Osteocyte (in vitro differentiated cells): ENCODE measurements at regions not wholly inside any gene's neighbourhood (a gene's known extent, or its start where the extent isn't known, plus 50 kb on each side); places are given as distances from the start of the nearest gene placed in this dataset.

Source experiments
- DNase-seq: peaks from one replicate; pipeline ENCODE4 v3.0.0; 2021; ENCODE audit warnings: mixed read lengths; ENCODE audit not compliant: unreplicated experiment; ENCODE audit errors: extremely low spot score
- H3K27ac Mint-ChIP-seq: one replicate; pipeline ENCODE4 v1.8.0; 2021; ENCODE audit warnings: mild to moderate bottlenecking, mixed read lengths; ENCODE audit not compliant: unreplicated experiment
- H3K27me3 Mint-ChIP-seq: one replicate; pipeline ENCODE4 v1.8.0; 2021; ENCODE audit warnings: mixed read lengths; ENCODE audit not compliant: unreplicated experiment
- H3K36me3 Mint-ChIP-seq: one replicate; pipeline ENCODE4 v1.8.0; 2021; ENCODE audit warnings: mixed read lengths; ENCODE audit not compliant: unreplicated experiment
- H3K4me1 Mint-ChIP-seq: one replicate; pipeline ENCODE4 v1.8.0; 2021; ENCODE audit warnings: mixed read lengths; ENCODE audit not compliant: unreplicated experiment
- H3K4me3 Mint-ChIP-seq: one replicate; pipeline ENCODE4 v1.8.0; 2021; ENCODE audit warnings: mild to moderate bottlenecking, moderate library complexity, mixed read lengths; ENCODE audit not compliant: unreplicated experiment
- H3K9me3 Mint-ChIP-seq: one replicate; pipeline ENCODE4 v1.8.0; 2021; ENCODE audit warnings: mixed read lengths; ENCODE audit not compliant: unreplicated experiment
- TF ChIP-seq, protein P1 (sequence below): fragments of 200-600 bp; sonication (generic); IDR thresholded peaks from 2 replicates; pipeline ENCODE4 v1.5.0; 2021; ENCODE audit warnings: antibody characterized with exemption, mild to moderate bottlenecking, moderate library complexity

DNA sequence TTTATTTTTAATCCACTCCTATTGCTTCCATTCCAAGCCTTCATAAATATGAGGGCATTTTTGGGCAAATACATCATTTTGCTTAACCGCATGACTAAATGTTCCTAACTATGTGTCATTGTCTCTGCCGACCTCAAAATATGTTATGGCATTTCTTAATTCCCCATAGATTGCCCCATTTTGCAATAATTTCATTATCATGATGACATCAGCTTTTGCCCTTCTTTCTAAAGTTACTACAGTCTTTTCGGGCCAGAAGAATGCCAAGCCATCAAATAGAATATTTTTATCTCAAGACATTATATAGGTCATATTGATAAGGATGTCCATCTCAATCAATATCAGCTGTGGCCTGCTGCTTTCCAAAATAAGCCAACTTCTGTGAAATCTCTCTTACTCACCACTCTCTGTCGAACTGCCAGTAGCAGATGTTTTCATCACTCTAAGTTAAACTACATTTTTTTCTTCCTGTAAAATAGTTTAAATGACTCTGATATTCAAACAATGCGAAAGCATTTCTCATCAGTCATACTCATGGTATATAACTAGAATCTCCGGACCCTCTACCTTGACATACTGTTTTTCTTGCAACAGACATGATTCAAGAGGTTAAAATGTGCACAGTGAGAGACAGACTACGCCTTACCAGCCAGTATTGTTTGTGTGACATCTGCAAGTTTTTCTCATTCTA, 1254.6 kb upstream of the CELF2 start:
- Mint-ChIP-seq H3K4me3 (no peak overlapping the region), H3K27me3 (no peaks in the 10 kb centered on the region), H3K36me3 (no peaks in the 10 kb centered on the region), H3K27ac (peak overlapping the region; percentile 29), H3K9me3 (peaks cover 28% of the 10 kb centered on the region), H3K4me1 (peaks cover 15% of the 10 kb centered on the region)
- TF ChIP-seq, protein P1, sequence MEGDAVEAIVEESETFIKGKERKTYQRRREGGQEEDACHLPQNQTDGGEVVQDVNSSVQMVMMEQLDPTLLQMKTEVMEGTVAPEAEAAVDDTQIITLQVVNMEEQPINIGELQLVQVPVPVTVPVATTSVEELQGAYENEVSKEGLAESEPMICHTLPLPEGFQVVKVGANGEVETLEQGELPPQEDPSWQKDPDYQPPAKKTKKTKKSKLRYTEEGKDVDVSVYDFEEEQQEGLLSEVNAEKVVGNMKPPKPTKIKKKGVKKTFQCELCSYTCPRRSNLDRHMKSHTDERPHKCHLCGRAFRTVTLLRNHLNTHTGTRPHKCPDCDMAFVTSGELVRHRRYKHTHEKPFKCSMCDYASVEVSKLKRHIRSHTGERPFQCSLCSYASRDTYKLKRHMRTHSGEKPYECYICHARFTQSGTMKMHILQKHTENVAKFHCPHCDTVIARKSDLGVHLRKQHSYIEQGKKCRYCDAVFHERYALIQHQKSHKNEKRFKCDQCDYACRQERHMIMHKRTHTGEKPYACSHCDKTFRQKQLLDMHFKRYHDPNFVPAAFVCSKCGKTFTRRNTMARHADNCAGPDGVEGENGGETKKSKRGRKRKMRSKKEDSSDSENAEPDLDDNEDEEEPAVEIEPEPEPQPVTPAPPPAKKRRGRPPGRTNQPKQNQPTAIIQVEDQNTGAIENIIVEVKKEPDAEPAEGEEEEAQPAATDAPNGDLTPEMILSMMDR: no peak
- DNase-seq: no peak

DNA sequence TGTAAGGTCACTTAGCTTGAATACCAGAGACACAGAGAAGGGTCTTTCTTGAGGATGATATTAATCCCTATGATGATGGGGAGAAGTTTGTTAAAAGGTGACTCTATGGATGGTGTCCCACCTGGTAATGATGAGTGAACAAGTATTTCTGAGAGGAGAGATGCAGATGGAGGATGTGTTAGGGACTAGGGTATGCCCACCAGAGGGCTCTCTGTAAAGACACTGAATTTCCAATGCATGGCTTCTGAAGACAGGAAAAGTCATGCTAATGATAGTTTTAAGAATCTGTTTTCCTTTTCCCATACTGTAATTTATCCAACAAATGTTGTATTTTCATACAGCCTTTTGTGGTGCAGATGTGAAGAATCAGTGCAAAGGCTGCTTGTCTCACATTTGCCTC, 1250.9 kb upstream of the CELF2 start:
- Mint-ChIP-seq H3K27ac (no peak overlapping the region), H3K9me3 (peaks cover 28% of the 10 kb centered on the region)

DNA sequence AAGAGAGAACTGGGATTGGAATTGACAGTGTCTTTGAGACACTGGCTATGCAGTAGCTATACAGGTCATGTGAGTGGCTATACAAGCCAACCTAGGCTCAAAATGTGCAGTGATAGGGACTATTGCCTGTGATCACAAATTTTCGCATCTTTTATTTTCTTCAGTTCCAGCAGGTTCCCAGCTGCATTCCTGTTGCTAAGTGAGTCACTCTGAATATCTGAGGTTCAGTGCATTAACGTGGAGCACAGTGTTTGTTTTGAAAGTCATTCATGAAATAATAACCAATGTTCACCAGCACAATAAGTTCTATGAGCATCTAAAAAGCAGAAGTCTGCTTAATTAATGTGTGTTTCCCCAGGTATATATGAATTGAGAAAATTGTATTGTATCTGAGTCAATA, 1236.0 kb upstream of the CELF2 start:
- H3K36me3 Mint-ChIP-seq: no peaks in the 10 kb centered on the region
- H3K27ac Mint-ChIP-seq: no peak overlapping the region
- H3K4me1 Mint-ChIP-seq: no peaks in the 10 kb centered on the region
- peaks cover 4% of the 10 kb centered on the region for H3K9me3 Mint-ChIP-seq
- no peak for DNase-seq
- H3K27me3 Mint-ChIP-seq: no peaks in the 10 kb centered on the region
- no peak overlapping the region for H3K4me3 Mint-ChIP-seq
- TF ChIP-seq, protein P1: no peak

More for the DNA sequence above, 1250.9 kb upstream of the CELF2 start:
- TF ChIP-seq, protein P1: no peak
- DNase-seq: no peak
- peaks cover 15% of the 10 kb centered on the region for H3K4me1 Mint-ChIP-seq
- no peaks in the 10 kb centered on the region for H3K27me3 Mint-ChIP-seq
- H3K4me3 Mint-ChIP-seq: no peak overlapping the region
- no peaks in the 10 kb centered on the region for H3K36me3 Mint-ChIP-seq

DNA sequence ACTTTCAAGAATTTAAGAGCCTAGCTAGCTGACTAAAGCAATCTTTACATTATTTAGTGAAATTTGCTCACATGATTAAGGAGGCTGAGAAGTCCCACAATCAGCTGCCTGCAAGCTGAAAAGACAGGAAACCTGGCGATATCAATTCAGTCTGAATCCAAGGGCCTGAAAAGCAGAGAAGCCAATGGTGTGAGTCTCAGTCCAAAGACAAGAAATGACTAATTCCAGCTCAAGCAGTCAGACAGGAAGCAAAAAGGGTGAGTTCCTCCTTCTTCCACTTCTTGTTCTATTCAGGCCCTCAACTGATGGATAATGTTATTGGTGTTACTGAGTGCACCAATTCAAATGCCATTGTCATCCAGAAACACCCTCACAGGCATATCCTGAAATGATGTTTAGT, 1231.6 kb upstream of the CELF2 start:
- H3K4me1 Mint-ChIP-seq: no peaks in the 10 kb centered on the region
- no peak for DNase-seq
- H3K27me3 Mint-ChIP-seq: no peaks in the 10 kb centered on the region
- no peaks in the 10 kb centered on the region for H3K36me3 Mint-ChIP-seq
- TF ChIP-seq, protein P1: no peak
- peaks cover 4% of the 10 kb centered on the region for H3K9me3 Mint-ChIP-seq
- no peak overlapping the region for H3K4me3 Mint-ChIP-seq
- H3K27ac Mint-ChIP-seq: no peak overlapping the region

DNA sequence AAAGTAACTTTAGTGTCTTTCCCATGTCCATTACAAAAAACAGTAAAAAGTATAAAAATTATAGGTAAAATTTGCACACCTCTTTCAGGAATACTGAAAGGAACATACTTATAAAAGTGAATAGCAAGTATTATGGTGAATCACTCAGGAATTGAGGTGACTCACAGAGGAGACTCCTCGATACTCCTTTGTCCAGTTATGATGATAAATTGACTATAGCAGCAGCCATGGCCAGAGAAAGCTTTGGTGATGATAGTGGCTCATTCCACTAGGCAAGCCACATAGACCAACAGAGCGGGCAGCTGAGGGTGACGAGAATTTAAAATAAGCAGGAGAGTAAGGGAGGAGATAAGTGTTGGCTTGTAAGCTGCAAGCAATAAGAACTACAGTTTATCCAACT, 1231.1 kb upstream of the CELF2 start:
- no peak overlapping the region for H3K27ac Mint-ChIP-seq
- H3K4me3 Mint-ChIP-seq: no peak overlapping the region
- H3K36me3 Mint-ChIP-seq: no peaks in the 10 kb centered on the region
- TF ChIP-seq, protein P1: no peak
- no peaks in the 10 kb centered on the region for H3K27me3 Mint-ChIP-seq
- H3K9me3 Mint-ChIP-seq: peaks cover 4% of the 10 kb centered on the region
- H3K4me1 Mint-ChIP-seq: no peaks in the 10 kb centered on the region
- DNase-seq: no peak
